H54 (cell line): ENCODE measurements at regions not wholly inside any gene's neighbourhood (a gene's known extent, or its start where the extent isn't known, plus 50 kb on each side); places are given as distances from the start of the nearest gene placed in this dataset.
A peak's percentile ranks its signal among the peaks of the same experiment; 100 is the strongest.

Source experiments
- DNase-seq: peaks from one replicate; pipeline ENCODE4 v3.0.0; 2011; ENCODE audit warnings: low spot score, mixed read lengths; ENCODE audit not compliant: insufficient read length
- FAIRE-seq: peaks from 3 replicates; lab custom pipeline; 2011; peaks lifted over from hg19 to GRCh38; lab: Jason Lieb, UNC
- POLR2A ChIP-seq: IDR thresholded peaks from 2 replicates; pipeline ENCODE4 v1.6.1; 2011; ENCODE audit warnings: low read depth, mild to moderate bottlenecking, low read length

- FAIRE-seq (peak; percentile 33), DNase-seq (no peak)
- TF ChIP-seq POLR2A = no peak
These were observed 108.3 kb upstream of the ADAMTSL1 start for GRCh38 chr9:18365651-18366050.

- FAIRE-seq (no peak), DNase-seq (no peak)
- no peak for TF ChIP-seq POLR2A
These were observed 107.8 kb upstream of the ADAMTSL1 start for GRCh38 chr9:18366184-18366583.

GRCh38 chr9:18368206-18368605 is 105.7 kb upstream of the ADAMTSL1 start:
- no peak for TF ChIP-seq POLR2A
- DNase-seq = no peak
- no peak for FAIRE-seq

GRCh38 chr9:18371141-18371540 is 102.8 kb upstream of the ADAMTSL1 start:
- DNase-seq (no peak), FAIRE-seq (no peak)
- TF ChIP-seq POLR2A = no peak

- FAIRE-seq = no peak
- DNase-seq = no peak
- TF ChIP-seq POLR2A = no peak
These were observed 102.3 kb upstream of the ADAMTSL1 start for GRCh38 chr9:18371621-18372020.

GRCh38 chr9:18379073-18379811 is 94.7 kb upstream of the ADAMTSL1 start:
- peak; percentile 91 for FAIRE-seq

GRCh38 chr9:18382243-18382642 is 91.7 kb upstream of the ADAMTSL1 start:
- FAIRE-seq (no peak), DNase-seq (no peak)
- TF ChIP-seq POLR2A = no peak

More at GRCh38 chr9:18379073-18379811, 94.7 kb upstream of the ADAMTSL1 start:
- DNase-seq = no peak
- no peak for TF ChIP-seq POLR2A

- FAIRE-seq (no peak), DNase-seq (no peak)
- TF ChIP-seq POLR2A = no peak
These were observed 89.9 kb upstream of the ADAMTSL1 start for GRCh38 chr9:18384066-18384465.

GRCh38 chr9:18385696-18386490 is 88.1 kb upstream of the ADAMTSL1 start:
- peak; percentile 48 for FAIRE-seq
- DNase-seq = no peak
- TF ChIP-seq POLR2A = no peak

- FAIRE-seq (no peak), DNase-seq (no peak)
- no peak for TF ChIP-seq POLR2A
These were observed 83.6 kb upstream of the ADAMTSL1 start for GRCh38 chr9:18390393-18390792.

GRCh38 chr9:18393340-18394130 is 80.4 kb upstream of the ADAMTSL1 start:
- FAIRE-seq (peak; percentile 99), DNase-seq (peak; percentile 42)
- no peak for TF ChIP-seq POLR2A

- TF ChIP-seq POLR2A = no peak
- FAIRE-seq = no peak
- no peak for DNase-seq
These were observed 79.1 kb upstream of the ADAMTSL1 start for GRCh38 chr9:18394847-18395351.

GRCh38 chr9:18396102-18396728 is 77.7 kb upstream of the ADAMTSL1 start:
- TF ChIP-seq POLR2A = no peak
- FAIRE-seq (peak; percentile 72), DNase-seq (no peak)

- FAIRE-seq (no peak), DNase-seq (no peak)
- TF ChIP-seq POLR2A = no peak
These were observed 76.9 kb upstream of the ADAMTSL1 start for GRCh38 chr9:18397076-18397475.
